HFF-Myc (cell line): ENCODE measurements at regions not wholly inside any gene's neighbourhood (a gene's known extent, or its start where the extent isn't known, plus 50 kb on each side); places are given as distances from the start of the nearest gene placed in this dataset.

Experiments used
- DNase-seq: peaks from one replicate; pipeline ENCODE4 v3.0.0-alpha.2; 2011; ENCODE audit warnings: low read depth; ENCODE audit errors: extremely low read depth
- H3K4me3 ChIP-seq: replicated peaks from 2 replicates; pipeline ENCODE4 v1.5.1; 2011; ENCODE audit warnings: low read depth, mild to moderate bottlenecking, control low read depth, low read length
- TF ChIP-seq, protein P1 (sequence below): IDR thresholded peaks from 2 replicates; pipeline ENCODE4 v1.5.1; 2012; ENCODE audit warnings: mild to moderate bottlenecking, low read depth, low read length, control low read depth; ENCODE audit errors: missing control alignments

- DNase-seq, result no peak
- no peak overlapping the region for H3K4me3 ChIP-seq
- TF ChIP-seq, protein P1, sequence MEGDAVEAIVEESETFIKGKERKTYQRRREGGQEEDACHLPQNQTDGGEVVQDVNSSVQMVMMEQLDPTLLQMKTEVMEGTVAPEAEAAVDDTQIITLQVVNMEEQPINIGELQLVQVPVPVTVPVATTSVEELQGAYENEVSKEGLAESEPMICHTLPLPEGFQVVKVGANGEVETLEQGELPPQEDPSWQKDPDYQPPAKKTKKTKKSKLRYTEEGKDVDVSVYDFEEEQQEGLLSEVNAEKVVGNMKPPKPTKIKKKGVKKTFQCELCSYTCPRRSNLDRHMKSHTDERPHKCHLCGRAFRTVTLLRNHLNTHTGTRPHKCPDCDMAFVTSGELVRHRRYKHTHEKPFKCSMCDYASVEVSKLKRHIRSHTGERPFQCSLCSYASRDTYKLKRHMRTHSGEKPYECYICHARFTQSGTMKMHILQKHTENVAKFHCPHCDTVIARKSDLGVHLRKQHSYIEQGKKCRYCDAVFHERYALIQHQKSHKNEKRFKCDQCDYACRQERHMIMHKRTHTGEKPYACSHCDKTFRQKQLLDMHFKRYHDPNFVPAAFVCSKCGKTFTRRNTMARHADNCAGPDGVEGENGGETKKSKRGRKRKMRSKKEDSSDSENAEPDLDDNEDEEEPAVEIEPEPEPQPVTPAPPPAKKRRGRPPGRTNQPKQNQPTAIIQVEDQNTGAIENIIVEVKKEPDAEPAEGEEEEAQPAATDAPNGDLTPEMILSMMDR, result no peak
Measured at GRCh38 chr2:190598621-190599020, 50.3 kb upstream of the NAB1 start.

DNA sequence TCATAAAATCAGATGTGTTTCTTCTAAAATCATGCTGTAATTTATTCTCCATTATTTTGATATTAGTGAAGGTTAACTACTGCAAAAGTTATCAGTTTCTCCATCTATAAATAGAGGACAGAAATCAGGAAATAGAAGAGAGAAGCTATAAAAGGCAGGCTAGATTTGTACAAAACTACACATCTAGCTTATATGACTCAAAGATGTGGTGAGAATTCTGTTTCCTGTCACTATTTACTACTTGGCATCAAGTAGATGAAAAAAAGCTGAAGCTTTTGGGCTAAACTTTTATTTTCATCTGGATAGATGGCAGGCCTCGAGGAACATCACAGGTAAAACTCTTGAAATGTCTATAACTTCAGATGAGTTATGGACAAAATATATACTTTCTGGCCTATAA is 49.8 kb upstream of the NAB1 start:
- no peak for DNase-seq
- no peak overlapping the region for H3K4me3 ChIP-seq
- TF ChIP-seq, protein P1, result no peak
